Stimulated activated naive B cell treated with anti-CD40 and anti-IgM and Interleukin-4, amounts not matched to agents 10 μg/mL and 1 μg/mL and 100 μg/mL, for 72 hours (primary cell): ENCODE measurements at regions not wholly inside any gene's neighbourhood (a gene's known extent, or its start where the extent isn't known, plus 50 kb on each side); places are given as distances from the start of the nearest gene placed in this dataset.
A peak's percentile ranks its signal among the peaks of the same experiment; 100 is the strongest.

ENCODE experiments used
- ATAC-seq, 2 donors: fragments of 150-1000 bp; cut with Tn5 transposase; replicated peaks; 2 replicates each; pipeline ENCODE4 v1.10.0; 2021; ENCODE audit warnings: moderate library complexity in 1 of 2
- DNase-seq: peaks from one replicate; pipeline ENCODE4 v3.0.0; 2021
- H3K27ac Mint-ChIP-seq: one replicate; pipeline ENCODE4 v1.8.0; 2022; ENCODE audit warnings: mild to moderate bottlenecking, mixed read lengths
- H3K27me3 Mint-ChIP-seq, 2 donors: one replicate each; pipeline ENCODE4 v1.8.0; 2022; ENCODE audit warnings: mixed read lengths in 2 of 2
- H3K36me3 Mint-ChIP-seq, 2 donors: one replicate each; pipeline ENCODE4 v1.8.0; 2022; ENCODE audit warnings: mixed read lengths in 2 of 2, mild to moderate bottlenecking in 1 of 2
- H3K4me1 Mint-ChIP-seq, 2 donors: one replicate each; pipeline ENCODE4 v1.8.0; 2022; ENCODE audit warnings: mixed read lengths in 2 of 2, mild to moderate bottlenecking in 1 of 2
- H3K4me3 Mint-ChIP-seq, 2 donors: one replicate each; pipeline ENCODE4 v1.8.0; 2022; ENCODE audit warnings: mild to moderate bottlenecking in 2 of 2, mixed read lengths in 2 of 2, moderate library complexity in 1 of 2
- H3K9me3 Mint-ChIP-seq, 2 donors: one replicate each; pipeline ENCODE4 v1.8.0; 2022; ENCODE audit warnings: mixed read lengths in 2 of 2, mild to moderate bottlenecking in 1 of 2

DNA sequence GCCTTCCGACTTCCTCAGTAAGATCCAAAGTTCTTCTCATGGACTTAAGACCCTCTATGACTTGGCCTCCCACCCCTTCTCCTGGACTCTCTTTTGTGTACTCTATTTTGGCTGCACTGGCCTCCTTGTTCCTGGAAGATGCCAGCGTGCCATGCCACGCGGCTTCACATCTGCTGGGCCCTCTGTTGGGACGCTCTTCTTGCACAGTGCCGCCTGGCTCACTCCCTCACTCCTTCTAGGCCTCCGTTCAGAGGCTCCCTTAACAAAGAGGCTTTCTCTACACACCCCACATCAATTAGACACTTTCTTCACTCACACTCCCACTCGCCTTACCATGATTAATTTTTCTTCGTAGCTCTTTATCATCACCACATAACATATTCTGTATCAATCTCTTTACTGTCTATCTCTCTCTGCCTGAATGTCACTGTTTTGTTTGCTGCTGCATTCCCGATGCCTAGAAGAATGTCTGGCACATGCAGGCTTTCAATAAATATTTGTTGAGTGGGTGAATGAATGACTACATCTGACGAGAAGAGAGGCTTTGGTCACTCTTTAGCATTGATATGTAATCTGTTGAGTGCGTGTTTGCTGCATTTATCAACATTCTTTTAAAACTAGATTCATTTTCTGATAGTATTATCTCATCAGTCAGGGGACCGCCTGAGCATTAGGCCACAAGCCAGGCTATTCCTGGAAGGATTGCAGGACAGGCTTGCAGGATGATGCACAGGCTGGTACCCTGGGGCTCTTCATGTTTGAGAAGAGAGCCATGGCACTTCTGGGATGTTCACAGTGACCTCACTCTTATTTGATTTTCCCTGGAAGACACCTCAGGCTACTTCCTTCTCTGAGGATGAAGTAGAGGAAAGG, 60.6 kb upstream of the AMPD3 start:
- Mint-ChIP-seq H3K36me3 (no peaks in the 10 kb centered on the region), H3K4me1 (peaks cover 6 to 19% of the 10 kb centered on the region in 2 donors), H3K27ac (no peak overlapping the region), H3K4me3 (no peak overlapping the region), H3K27me3 (peaks cover 37 to 38% of the 10 kb centered on the region in 2 donors), H3K9me3 (peaks cover 0 to 1% of the 10 kb centered on the region in 2 donors)
- DNase-seq, result no peak
- ATAC-seq, result no peak

GRCh38 chr11:10395166-10395897, 59.7 kb upstream of the AMPD3 start:
- no peak overlapping the region for H3K27ac Mint-ChIP-seq
- H3K4me1 Mint-ChIP-seq, result peaks cover 7 to 20% of the 10 kb centered on the region in 2 donors
- peaks cover 28 to 30% of the 10 kb centered on the region in 2 donors for H3K27me3 Mint-ChIP-seq
- DNase-seq (no peak), ATAC-seq (no peak)
- H3K9me3 Mint-ChIP-seq, result no peaks in the 10 kb centered on the region
- no peaks in the 10 kb centered on the region for H3K36me3 Mint-ChIP-seq
- H3K4me3 Mint-ChIP-seq, result no peak overlapping the region

DNA sequence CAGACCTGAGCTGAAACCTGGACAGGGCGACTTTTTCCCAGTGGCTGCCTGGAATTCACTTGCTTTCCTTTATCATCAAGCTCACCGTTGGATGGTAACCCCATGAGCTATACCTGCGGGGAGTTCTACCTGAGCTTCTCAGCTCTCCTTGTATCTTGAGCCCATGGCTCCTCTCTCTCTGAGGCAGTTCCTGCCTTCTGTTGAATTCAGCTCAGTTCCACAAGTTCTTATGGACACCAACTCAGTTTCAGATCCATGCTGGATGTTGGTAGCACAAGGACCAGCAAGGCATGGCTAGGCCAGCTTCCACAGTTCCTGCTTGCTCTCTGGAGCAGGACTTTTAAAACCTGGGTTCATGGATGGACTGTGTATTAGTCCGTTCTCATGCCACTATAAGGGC, 58.3 kb upstream of the AMPD3 start:
- no peak overlapping the region for H3K4me3 Mint-ChIP-seq
- ATAC-seq (no peak), DNase-seq (no peak)
- no peak overlapping the region for H3K27ac Mint-ChIP-seq
- no peaks in the 10 kb centered on the region for H3K36me3 Mint-ChIP-seq
- peaks cover 6 to 16% of the 10 kb centered on the region in 2 donors for H3K4me1 Mint-ChIP-seq
- peaks cover 19% of the 10 kb centered on the region in 2 donors for H3K27me3 Mint-ChIP-seq
- H3K9me3 Mint-ChIP-seq, result no peaks in the 10 kb centered on the region

DNA sequence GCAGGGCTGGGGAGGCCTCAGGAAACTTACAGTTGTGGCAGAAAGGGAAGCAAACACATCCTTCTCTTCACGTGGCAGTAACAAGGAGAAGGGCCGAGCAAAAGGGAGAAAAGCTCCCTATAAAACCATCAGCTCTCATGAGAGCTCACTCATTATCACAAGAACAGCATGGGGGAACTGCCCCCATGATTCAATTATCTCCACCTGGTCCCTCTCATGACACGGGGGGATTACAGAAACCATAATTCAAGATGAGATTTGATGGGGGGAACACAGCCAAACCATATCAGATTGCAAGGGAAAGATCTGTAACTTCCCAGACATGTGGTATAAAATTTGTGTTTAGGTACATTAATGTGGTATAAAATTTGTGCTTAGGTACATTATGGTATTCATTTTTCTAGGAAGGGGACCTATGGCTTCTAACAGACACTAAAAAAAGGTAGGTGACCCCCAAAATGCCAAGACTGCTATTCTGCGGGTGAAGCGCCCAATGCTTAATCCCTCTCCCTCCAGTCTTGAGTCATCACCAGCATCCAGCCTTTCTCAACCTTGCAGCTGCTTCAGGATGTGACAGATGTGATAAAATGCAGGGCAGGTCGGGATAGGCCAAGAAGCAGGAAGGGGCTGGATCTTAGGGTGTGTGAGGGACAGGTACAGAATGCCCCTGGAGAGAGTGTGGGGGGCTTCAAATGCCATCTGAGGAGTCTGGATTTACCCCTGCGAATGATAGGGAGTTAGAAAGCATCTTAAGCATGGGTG, 57.7 kb upstream of the AMPD3 start:
- H3K9me3 Mint-ChIP-seq, result no peaks in the 10 kb centered on the region
- no peaks in the 10 kb centered on the region for H3K36me3 Mint-ChIP-seq
- DNase-seq (no peak), ATAC-seq (no peak)
- peaks cover 19% of the 10 kb centered on the region in 2 donors for H3K27me3 Mint-ChIP-seq
- no peak overlapping the region for H3K4me3 Mint-ChIP-seq
- H3K4me1 Mint-ChIP-seq, result peaks cover 6 to 16% of the 10 kb centered on the region in 2 donors
- H3K27ac Mint-ChIP-seq, result no peak overlapping the region

- H3K27me3 Mint-ChIP-seq, result peaks cover 14% of the 10 kb centered on the region in 2 donors
- DNase-seq, result no peak
- H3K9me3 Mint-ChIP-seq, result no peaks in the 10 kb centered on the region
- H3K27ac Mint-ChIP-seq, result no peak overlapping the region
- no peaks in the 10 kb centered on the region for H3K36me3 Mint-ChIP-seq
- peaks cover 6 to 16% of the 10 kb centered on the region in 2 donors for H3K4me1 Mint-ChIP-seq
- no peak overlapping the region for H3K4me3 Mint-ChIP-seq
- no peak for ATAC-seq
These were observed 56.5 kb upstream of the AMPD3 start for GRCh38 chr11:10398525-10398924.

DNA sequence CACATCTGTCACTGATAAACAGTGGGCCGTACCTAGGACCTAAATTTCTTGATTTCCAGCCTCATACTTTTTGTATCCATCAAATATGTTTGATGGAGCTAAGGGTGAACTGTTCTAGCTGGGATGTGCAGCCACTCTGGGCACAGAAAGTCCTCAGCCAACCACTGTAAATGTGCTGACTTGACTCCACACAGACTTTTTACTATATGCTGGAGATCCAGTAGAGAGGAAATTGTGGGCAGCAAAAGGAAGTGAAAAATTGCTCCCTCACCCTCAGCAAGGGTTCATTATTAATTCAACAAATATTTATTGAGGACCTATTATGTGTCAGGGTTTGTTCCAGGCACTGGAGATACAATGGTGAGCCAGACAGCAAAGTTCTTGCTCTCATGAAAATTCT, 54.2 kb upstream of the AMPD3 start:
- ATAC-seq, result peak; percentile 20 to 68

GRCh38 chr11:10401256-10401655, 53.8 kb upstream of the AMPD3 start:
- no peaks in the 10 kb centered on the region for H3K36me3 Mint-ChIP-seq
- no peaks in the 10 kb centered on the region for H3K9me3 Mint-ChIP-seq
- no peak overlapping the region for H3K27ac Mint-ChIP-seq
- no peak overlapping the region for H3K4me3 Mint-ChIP-seq
- DNase-seq (no peak), ATAC-seq (no peak)
- H3K27me3 Mint-ChIP-seq, result peaks cover 8 to 14% of the 10 kb centered on the region in 2 donors
- peaks cover 11 to 23% of the 10 kb centered on the region in 2 donors for H3K4me1 Mint-ChIP-seq

More for the DNA sequence above, 54.2 kb upstream of the AMPD3 start:
- H3K4me1 Mint-ChIP-seq, result peaks cover 8 to 19% of the 10 kb centered on the region in 2 donors
- no peak overlapping the region for H3K27ac Mint-ChIP-seq
- H3K27me3 Mint-ChIP-seq, result peaks cover 12 to 14% of the 10 kb centered on the region in 2 donors
- no peak overlapping the region for H3K4me3 Mint-ChIP-seq
- no peak for DNase-seq
- H3K9me3 Mint-ChIP-seq, result no peaks in the 10 kb centered on the region
- H3K36me3 Mint-ChIP-seq, result no peaks in the 10 kb centered on the region

DNA sequence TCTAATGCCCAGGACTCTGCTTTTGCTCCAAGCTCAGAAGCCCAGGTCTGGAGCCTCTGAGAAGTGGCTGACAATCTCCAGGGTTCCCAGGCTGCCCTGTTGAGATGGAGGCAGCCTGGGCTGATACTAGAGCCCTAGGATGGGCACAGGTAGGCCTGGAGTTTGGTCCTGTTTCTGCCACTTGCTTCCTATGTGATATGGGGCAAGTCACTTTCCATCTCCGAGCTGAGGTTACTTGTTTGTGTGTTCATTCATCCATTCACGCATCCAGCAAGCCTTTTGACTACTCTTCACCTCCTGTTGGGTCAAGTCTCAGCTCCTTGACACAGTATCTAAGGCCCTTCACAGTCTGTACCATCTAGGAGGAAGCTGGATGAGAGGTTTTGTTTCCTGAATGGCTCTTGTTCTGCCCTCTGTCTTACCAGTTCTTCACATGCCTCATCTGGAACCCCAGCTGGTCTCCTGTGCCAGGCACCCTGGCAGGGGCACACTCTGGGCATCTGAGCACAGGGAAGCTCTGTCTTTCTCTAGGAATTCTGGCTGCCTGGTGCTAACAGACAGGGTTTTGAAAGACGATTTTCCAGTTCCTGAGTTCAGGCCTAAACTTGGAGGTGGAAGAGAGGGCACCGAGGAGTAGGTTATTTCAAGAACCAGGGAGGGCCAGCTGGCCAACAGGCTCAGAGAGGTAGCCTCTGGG, 53.2 kb upstream of the AMPD3 start:
- peaks cover 8 to 14% of the 10 kb centered on the region in 2 donors for H3K27me3 Mint-ChIP-seq

More for the DNA sequence above, 53.2 kb upstream of the AMPD3 start:
- peak overlapping the region; percentile 47 for H3K27ac Mint-ChIP-seq
- no peaks in the 10 kb centered on the region for H3K9me3 Mint-ChIP-seq
- H3K4me1 Mint-ChIP-seq, result peaks cover 11 to 24% of the 10 kb centered on the region in 2 donors
- no peak overlapping the region for H3K4me3 Mint-ChIP-seq
- DNase-seq, result no peak
- no peaks in the 10 kb centered on the region for H3K36me3 Mint-ChIP-seq
- no peak for ATAC-seq
